GM03348 (cell line): ENCODE measurements at regions not wholly inside any gene's neighbourhood (a gene's known extent, or its start where the extent isn't known, plus 50 kb on each side); places are given as distances from the start of the nearest gene placed in this dataset.
A peak's percentile ranks its signal among the peaks of the same experiment; 100 is the strongest.

Experiments used
- DNase-seq: peaks from one replicate; pipeline ENCODE4 v3.0.0; 2012; ENCODE audit warnings: low spot score

- no peak for DNase-seq
These were observed 425.8 kb upstream of the CELF2 start for GRCh38 chr10:10591715-10592341.

GRCh38 chr10:10596256-10596655 is 421.4 kb upstream of the CELF2 start:
- DNase-seq, result no peak

- DNase-seq, result no peak
These were observed 419.4 kb upstream of the CELF2 start for GRCh38 chr10:10598297-10598696.

GRCh38 chr10:10600004-10600403 is 417.7 kb upstream of the CELF2 start:
- no peak for DNase-seq

- DNase-seq, result peak; percentile 66
These were observed 412.1 kb upstream of the CELF2 start for GRCh38 chr10:10605551-10606081.

- no peak for DNase-seq
These were observed 408.2 kb upstream of the CELF2 start for GRCh38 chr10:10609379-10609955.

- DNase-seq, result no peak
These were observed 407.5 kb upstream of the CELF2 start for GRCh38 chr10:10610171-10610570.

- no peak for DNase-seq
These were observed 405.5 kb upstream of the CELF2 start for GRCh38 chr10:10612151-10612550.

- no peak for DNase-seq
These were observed 403.9 kb upstream of the CELF2 start for GRCh38 chr10:10613656-10614244.

GRCh38 chr10:10617686-10618085 is 400.0 kb upstream of the CELF2 start:
- DNase-seq, result no peak

GRCh38 chr10:10618139-10618538 is 399.5 kb upstream of the CELF2 start:
- no peak for DNase-seq

- DNase-seq, result no peak
These were observed 393.6 kb upstream of the CELF2 start for GRCh38 chr10:10623958-10624566.

GRCh38 chr10:10624567-10624962 is 393.1 kb upstream of the CELF2 start:
- DNase-seq, result no peak

- DNase-seq, result no peak
These were observed 392.2 kb upstream of the CELF2 start for GRCh38 chr10:10625491-10625890.

GRCh38 chr10:10626734-10627133 is 390.9 kb upstream of the CELF2 start:
- no peak for DNase-seq

GRCh38 chr10:10627414-10627813 is 390.3 kb upstream of the CELF2 start:
- no peak for DNase-seq

GRCh38 chr10:10629512-10629911 is 388.2 kb upstream of the CELF2 start:
- no peak for DNase-seq

- DNase-seq, result no peak
These were observed 387.4 kb upstream of the CELF2 start for GRCh38 chr10:10630281-10630680.

GRCh38 chr10:10630782-10631181 is 386.9 kb upstream of the CELF2 start:
- no peak for DNase-seq

- DNase-seq, result no peak
These were observed 375.5 kb upstream of the CELF2 start for GRCh38 chr10:10642189-10642588.

GRCh38 chr10:10642751-10643150 is 374.9 kb upstream of the CELF2 start:
- peak; percentile 10 for DNase-seq

GRCh38 chr10:10644008-10644646 is 373.5 kb upstream of the CELF2 start:
- DNase-seq, result peak; percentile 48
